PC-9 (cell line): ENCODE measurements at regions not wholly inside any gene's neighbourhood (a gene's known extent, or its start where the extent isn't known, plus 50 kb on each side); places are given as distances from the start of the nearest gene placed in this dataset.
"Not testable (repeated sequence)": the region's sequence is repeated elsewhere in the genome, so short reads cannot be mapped to it uniquely, and the experiment has no call there.

Source experiments
- EZH2 ChIP-seq: fragments of 200-600 bp; sonication (generic); IDR thresholded peaks from 2 replicates; pipeline ENCODE4 v1.8.0; 2017; ENCODE audit warnings: antibody characterized with exemption, low read depth
- TF ChIP-seq, protein P1 (sequence below): fragments of 200-600 bp; sonication (generic); conservative IDR thresholded peaks from 2 replicates; pipeline ENCODE4 v1.6.1; 2017; ENCODE audit warnings: mixed run types, antibody characterized with exemption, mild to moderate bottlenecking, moderate library complexity

DNA sequence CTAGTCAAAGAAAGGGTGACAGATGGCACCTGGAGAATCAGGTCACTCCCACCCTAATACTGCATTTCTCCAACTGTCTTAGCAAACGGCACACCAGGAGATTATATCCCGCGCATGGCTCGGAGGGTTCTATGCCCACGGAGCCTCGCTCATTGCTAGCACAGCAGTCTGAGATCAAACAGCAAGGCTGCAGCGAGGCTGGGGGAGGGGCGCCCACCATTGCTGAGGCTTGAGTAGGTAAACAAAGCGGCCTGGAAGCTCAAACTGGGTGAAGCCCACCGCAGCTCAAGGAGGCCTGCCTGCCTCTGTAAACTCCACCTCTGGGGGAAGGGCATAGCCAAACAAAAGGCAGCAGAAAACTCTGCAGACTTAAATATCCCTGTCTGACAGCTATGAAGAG, 268.1 kb upstream of the GRM3 start:
- TF ChIP-seq, protein P1, sequence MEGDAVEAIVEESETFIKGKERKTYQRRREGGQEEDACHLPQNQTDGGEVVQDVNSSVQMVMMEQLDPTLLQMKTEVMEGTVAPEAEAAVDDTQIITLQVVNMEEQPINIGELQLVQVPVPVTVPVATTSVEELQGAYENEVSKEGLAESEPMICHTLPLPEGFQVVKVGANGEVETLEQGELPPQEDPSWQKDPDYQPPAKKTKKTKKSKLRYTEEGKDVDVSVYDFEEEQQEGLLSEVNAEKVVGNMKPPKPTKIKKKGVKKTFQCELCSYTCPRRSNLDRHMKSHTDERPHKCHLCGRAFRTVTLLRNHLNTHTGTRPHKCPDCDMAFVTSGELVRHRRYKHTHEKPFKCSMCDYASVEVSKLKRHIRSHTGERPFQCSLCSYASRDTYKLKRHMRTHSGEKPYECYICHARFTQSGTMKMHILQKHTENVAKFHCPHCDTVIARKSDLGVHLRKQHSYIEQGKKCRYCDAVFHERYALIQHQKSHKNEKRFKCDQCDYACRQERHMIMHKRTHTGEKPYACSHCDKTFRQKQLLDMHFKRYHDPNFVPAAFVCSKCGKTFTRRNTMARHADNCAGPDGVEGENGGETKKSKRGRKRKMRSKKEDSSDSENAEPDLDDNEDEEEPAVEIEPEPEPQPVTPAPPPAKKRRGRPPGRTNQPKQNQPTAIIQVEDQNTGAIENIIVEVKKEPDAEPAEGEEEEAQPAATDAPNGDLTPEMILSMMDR: not testable (repeated sequence)
- not testable (repeated sequence) for TF ChIP-seq EZH2
